Progenitor cell of endocrine pancreas (in vitro differentiated cells): ENCODE measurements at regions not wholly inside any gene's neighbourhood (a gene's known extent, or its start where the extent isn't known, plus 50 kb on each side); places are given as distances from the start of the nearest gene placed in this dataset.

Experiments used
- DNase-seq: peaks from one replicate; pipeline ENCODE4 v3.0.0; 2021; ENCODE audit warnings: low spot score; ENCODE audit not compliant: unreplicated experiment
- H3K27ac Mint-ChIP-seq: 2 replicates; pipeline ENCODE4 v1.8.0; 2021; ENCODE audit warnings: mild to moderate bottlenecking, moderate library complexity, mixed read lengths
- H3K27me3 Mint-ChIP-seq: 2 replicates; pipeline ENCODE4 v1.8.0; 2021; ENCODE audit warnings: mixed read lengths
- H3K36me3 Mint-ChIP-seq: 2 replicates; pipeline ENCODE4 v1.8.0; 2022; ENCODE audit warnings: mixed read lengths; ENCODE audit not compliant: insufficient read depth
- H3K4me1 Mint-ChIP-seq: 2 replicates; pipeline ENCODE4 v1.8.0; 2021; ENCODE audit warnings: low read depth, mixed read lengths
- H3K4me3 Mint-ChIP-seq: 2 replicates; pipeline ENCODE4 v1.8.0; 2021; ENCODE audit warnings: low read depth, mild to moderate bottlenecking, moderate library complexity, mixed read lengths
- H3K9me3 Mint-ChIP-seq: 2 replicates; pipeline ENCODE4 v1.8.0; 2021; ENCODE audit warnings: low read depth, mixed read lengths
- CTCF ChIP-seq: fragments of 200-600 bp; sonication (generic); IDR thresholded peaks from one replicate; pipeline ENCODE4 v1.5.0; 2021; ENCODE audit warnings: antibody characterized with exemption, mild to moderate bottlenecking; ENCODE audit not compliant: unreplicated experiment

- no peak for DNase-seq
- Mint-ChIP-seq H3K9me3 (peaks cover 6% of the 10 kb centered on the region), H3K36me3 (no peaks in the 10 kb centered on the region), H3K4me1 (no peaks in the 10 kb centered on the region), H3K27me3 (peaks cover 3% of the 10 kb centered on the region), H3K4me3 (no peak overlapping the region), H3K27ac (no peak overlapping the region)
- TF ChIP-seq CTCF = no peak
Measured at GRCh38 chr9:107148216-107148615, 134.9 kb upstream of the RAD23B start.

DNA sequence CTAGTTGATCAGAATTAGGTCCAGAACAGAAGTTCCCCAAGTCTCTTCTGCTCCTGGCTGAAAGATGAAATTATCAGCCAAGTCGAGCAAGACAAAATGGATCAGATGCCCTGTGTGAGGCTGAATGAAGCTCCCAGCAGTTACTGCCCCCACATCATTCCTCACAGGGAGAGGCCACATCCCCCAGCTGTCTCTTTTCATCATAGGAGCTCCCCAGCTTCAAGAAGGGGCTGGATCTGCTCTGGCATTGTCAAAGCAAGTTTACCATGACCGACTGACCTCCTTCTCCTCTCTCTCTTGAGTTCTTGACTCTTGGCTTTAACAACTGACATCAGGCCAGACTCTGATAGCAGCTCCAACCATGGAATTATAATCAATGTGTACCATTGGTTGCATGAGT is 133.3 kb upstream of the RAD23B start:
- Mint-ChIP-seq H3K27me3 (peaks cover 3% of the 10 kb centered on the region), H3K9me3 (peaks cover 6% of the 10 kb centered on the region), H3K4me1 (no peaks in the 10 kb centered on the region), H3K27ac (no peak overlapping the region), H3K4me3 (no peak overlapping the region), H3K36me3 (no peaks in the 10 kb centered on the region)
- TF ChIP-seq CTCF = no peak
- no peak for DNase-seq

DNA sequence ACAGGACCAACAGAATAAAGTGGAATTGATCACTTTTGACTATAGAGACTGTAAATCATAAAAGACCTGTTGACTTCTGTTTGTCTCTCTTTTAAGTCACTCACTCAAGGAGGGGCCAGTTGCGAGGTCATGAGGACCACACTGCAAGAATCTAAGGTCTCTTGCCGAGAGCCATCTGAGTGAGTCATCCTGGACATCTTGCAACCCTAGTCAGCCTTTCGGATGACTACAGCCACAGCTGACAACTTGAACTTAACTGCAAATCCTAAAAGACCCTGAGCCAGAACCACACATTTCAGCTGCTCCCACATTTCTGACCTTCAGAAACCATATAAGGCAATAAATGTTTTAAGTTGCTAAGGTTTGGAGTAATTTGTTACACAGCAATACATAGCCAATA is 129.7 kb upstream of the RAD23B start:
- no peak for TF ChIP-seq CTCF
- Mint-ChIP-seq H3K36me3 (no peaks in the 10 kb centered on the region), H3K27me3 (no peaks in the 10 kb centered on the region), H3K9me3 (peaks cover 6% of the 10 kb centered on the region), H3K4me3 (no peak overlapping the region), H3K4me1 (no peaks in the 10 kb centered on the region), H3K27ac (no peak overlapping the region)
- no peak for DNase-seq

DNA sequence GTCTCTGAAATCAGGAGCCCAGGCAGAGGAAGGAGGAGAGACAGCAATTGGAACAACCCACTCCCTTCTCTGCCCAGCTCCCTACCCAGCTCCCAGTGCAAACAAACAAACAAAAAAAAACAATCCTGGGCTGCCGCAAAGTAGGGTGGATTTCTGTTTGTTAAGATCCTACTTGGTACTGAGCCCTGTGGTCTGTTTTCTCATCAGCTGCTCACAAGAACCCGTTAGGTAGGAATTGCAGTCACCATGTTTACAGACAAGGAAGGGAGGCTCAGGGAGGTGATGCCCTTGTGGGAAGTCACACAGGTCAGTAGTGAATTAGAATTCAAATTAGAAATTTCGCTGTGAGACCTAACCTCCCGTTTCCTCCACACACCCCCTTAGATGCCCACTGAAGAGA is 128.8 kb upstream of the RAD23B start:
- DNase-seq = no peak
- no peak for TF ChIP-seq CTCF
- peaks cover 6% of the 10 kb centered on the region for H3K9me3 Mint-ChIP-seq
- H3K36me3 Mint-ChIP-seq = no peaks in the 10 kb centered on the region
- H3K4me1 Mint-ChIP-seq = no peaks in the 10 kb centered on the region
- no peak overlapping the region for H3K4me3 Mint-ChIP-seq
- no peaks in the 10 kb centered on the region for H3K27me3 Mint-ChIP-seq
- H3K27ac Mint-ChIP-seq = no peak overlapping the region

DNA sequence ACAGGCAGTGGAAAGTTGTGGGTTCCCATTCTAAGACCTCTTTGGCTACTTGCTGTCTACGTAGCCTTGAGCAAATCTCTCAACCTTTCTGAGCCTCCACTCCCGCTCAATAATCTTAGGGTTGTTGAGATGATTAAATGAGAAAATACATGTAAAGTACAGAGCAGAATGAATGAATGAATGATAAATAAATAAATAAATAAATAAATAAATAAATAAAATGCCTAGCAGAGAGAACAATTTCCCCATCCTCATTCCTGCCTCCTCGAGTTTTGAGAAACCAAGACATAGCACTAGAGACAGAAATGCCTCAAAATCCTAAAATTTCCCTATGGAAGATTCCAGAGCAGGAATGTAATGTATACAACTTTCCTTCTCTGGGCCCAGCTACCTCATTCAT is 128.3 kb upstream of the RAD23B start:
- H3K27me3 Mint-ChIP-seq = no peaks in the 10 kb centered on the region

More for the DNA sequence above, 128.3 kb upstream of the RAD23B start:
- DNase-seq = no peak
- no peak for TF ChIP-seq CTCF
- no peak overlapping the region for H3K27ac Mint-ChIP-seq
- H3K4me1 Mint-ChIP-seq = no peaks in the 10 kb centered on the region
- no peaks in the 10 kb centered on the region for H3K36me3 Mint-ChIP-seq
- no peak overlapping the region for H3K4me3 Mint-ChIP-seq
- peaks cover 6% of the 10 kb centered on the region for H3K9me3 Mint-ChIP-seq
